HEK293 (cell line): ENCODE measurements at regions not wholly inside any gene's neighbourhood (a gene's known extent, or its start where the extent isn't known, plus 50 kb on each side); places are given as distances from the start of the nearest gene placed in this dataset.

ENCODE experiments used
- CTCF ChIP-seq: fragments of 450-650 bp; formaldehyde crosslinking; IDR thresholded peaks from 2 replicates; pipeline ENCODE4 v1.5.1; 2016; ENCODE audit warnings: missing biosample characterization, missing genetic modification characterization
- SCRT2 ChIP-seq: fragments of 450-650 bp; formaldehyde crosslinking; IDR thresholded peaks from 2 replicates; pipeline ENCODE4 v1.5.1; 2016; ENCODE audit warnings: missing biosample characterization, missing genetic modification characterization
- ZNF140 ChIP-seq: fragments of 450-650 bp; formaldehyde crosslinking; IDR thresholded peaks from 2 replicates; pipeline ENCODE4 v1.5.1; 2016; ENCODE audit warnings: missing biosample characterization, missing genetic modification characterization
- ZNF433 ChIP-seq: fragments of 450-650 bp; formaldehyde crosslinking; IDR thresholded peaks from 2 replicates; pipeline ENCODE4 v1.5.1; 2016; ENCODE audit warnings: missing biosample characterization, missing genetic modification characterization, low read depth

GRCh38 chr18:48477348-48477747 is 61.5 kb upstream of the CTIF start:
- TF ChIP-seq CTCF = no peak
- no peak for TF ChIP-seq SCRT2 (tag by site-specific recombination)
- TF ChIP-seq ZNF140 = no peak
- no peak for TF ChIP-seq ZNF433 (tag by site-specific recombination)
